Neural crest cell (in vitro differentiated cells): ENCODE measurements at regions not wholly inside any gene's neighbourhood (a gene's known extent, or its start where the extent isn't known, plus 50 kb on each side); places are given as distances from the start of the nearest gene placed in this dataset.

Experiments used
- DNase-seq: peaks from one replicate; pipeline ENCODE4 v3.0.0; 2021; ENCODE audit warnings: low read depth, mixed read lengths, low spot score
- H3K27ac Mint-ChIP-seq: one replicate; pipeline ENCODE4 v1.8.0; 2021; ENCODE audit warnings: mild to moderate bottlenecking, mixed read lengths; ENCODE audit not compliant: unreplicated experiment
- H3K27me3 Mint-ChIP-seq: 2 replicates; pipeline ENCODE4 v1.8.0; 2021; ENCODE audit warnings: low read depth, mild to moderate bottlenecking, mixed read lengths
- H3K36me3 Mint-ChIP-seq: 2 replicates; pipeline ENCODE4 v1.8.0; 2021; ENCODE audit warnings: low read depth, mild to moderate bottlenecking, mixed read lengths
- H3K4me1 Mint-ChIP-seq: 2 replicates; pipeline ENCODE4 v1.8.0; 2021; ENCODE audit warnings: mixed read lengths
- H3K4me3 Mint-ChIP-seq: one replicate; pipeline ENCODE4 v1.8.0; 2021; ENCODE audit warnings: mild to moderate bottlenecking, mixed read lengths
- H3K9me3 Mint-ChIP-seq: 2 replicates; pipeline ENCODE4 v1.8.0; 2021; ENCODE audit warnings: mixed read lengths
- CTCF ChIP-seq: fragments of 200-600 bp; sonication (generic); conservative IDR thresholded peaks from 2 replicates; pipeline ENCODE4 v1.5.0; 2021; ENCODE audit warnings: antibody characterized with exemption, mild to moderate bottlenecking

GRCh38 chr4:155566354-155566753, 100.3 kb upstream of the GUCY1A1 start:
- Mint-ChIP-seq H3K4me3 (no peak overlapping the region), H3K27me3 (no peaks in the 10 kb centered on the region), H3K9me3 (no peaks in the 10 kb centered on the region), H3K36me3 (no peaks in the 10 kb centered on the region), H3K4me1 (no peaks in the 10 kb centered on the region), H3K27ac (no peak overlapping the region)
- TF ChIP-seq CTCF = no peak
- no peak for DNase-seq

GRCh38 chr4:155565776-155566175, 100.9 kb upstream of the GUCY1A1 start:
- no peak for TF ChIP-seq CTCF
- no peaks in the 10 kb centered on the region for H3K27me3 Mint-ChIP-seq
- DNase-seq = no peak
- H3K9me3 Mint-ChIP-seq = no peaks in the 10 kb centered on the region
- no peak overlapping the region for H3K27ac Mint-ChIP-seq
- H3K4me3 Mint-ChIP-seq = no peak overlapping the region
- no peaks in the 10 kb centered on the region for H3K4me1 Mint-ChIP-seq
- H3K36me3 Mint-ChIP-seq = no peaks in the 10 kb centered on the region

GRCh38 chr4:155565330-155565729, 101.3 kb upstream of the GUCY1A1 start:
- H3K4me1 Mint-ChIP-seq = no peaks in the 10 kb centered on the region
- H3K27ac Mint-ChIP-seq = no peak overlapping the region
- no peaks in the 10 kb centered on the region for H3K9me3 Mint-ChIP-seq
- H3K27me3 Mint-ChIP-seq = no peaks in the 10 kb centered on the region
- no peak for DNase-seq
- no peaks in the 10 kb centered on the region for H3K36me3 Mint-ChIP-seq
- TF ChIP-seq CTCF = no peak
- no peak overlapping the region for H3K4me3 Mint-ChIP-seq

GRCh38 chr4:155564880-155565279, 101.8 kb upstream of the GUCY1A1 start:
- Mint-ChIP-seq H3K36me3 (no peaks in the 10 kb centered on the region), H3K27me3 (no peaks in the 10 kb centered on the region), H3K27ac (no peak overlapping the region), H3K4me3 (no peak overlapping the region), H3K4me1 (no peaks in the 10 kb centered on the region), H3K9me3 (no peaks in the 10 kb centered on the region)
- no peak for TF ChIP-seq CTCF
- DNase-seq = no peak

GRCh38 chr4:155564086-155564485, 102.6 kb upstream of the GUCY1A1 start:
- no peak for DNase-seq
- no peaks in the 10 kb centered on the region for H3K4me1 Mint-ChIP-seq
- no peak for TF ChIP-seq CTCF
- no peaks in the 10 kb centered on the region for H3K27me3 Mint-ChIP-seq
- no peak overlapping the region for H3K27ac Mint-ChIP-seq
- no peak overlapping the region for H3K4me3 Mint-ChIP-seq
- H3K9me3 Mint-ChIP-seq = no peaks in the 10 kb centered on the region
- no peaks in the 10 kb centered on the region for H3K36me3 Mint-ChIP-seq

GRCh38 chr4:155559915-155560314, 106.7 kb upstream of the GUCY1A1 start:
- Mint-ChIP-seq H3K4me3 (no peak overlapping the region), H3K36me3 (no peaks in the 10 kb centered on the region), H3K4me1 (no peaks in the 10 kb centered on the region), H3K27me3 (no peaks in the 10 kb centered on the region), H3K9me3 (peaks cover 18% of the 10 kb centered on the region), H3K27ac (no peak overlapping the region)
- no peak for DNase-seq
- no peak for TF ChIP-seq CTCF
